ENCODE measurements at regions not wholly inside any gene's neighbourhood (a gene's known extent, or its start where the extent isn't known, plus 50 kb on each side); places are given as distances from the start of the nearest gene placed in this dataset.

- H3K36me3 ChIP-seq (ENCODE audit: control insufficient read depth, insufficient read depth, low read length): no peaks in the 10 kb centered on the region
- H3K9ac ChIP-seq (ENCODE audit: low read length): no peak overlapping the region
- no peak overlapping the region for H3K4me3 ChIP-seq (ENCODE audit: low read length)
- no peaks in the 10 kb centered on the region for H3K4me1 ChIP-seq (ENCODE audit: control insufficient read depth, insufficient read depth, low read length)
- no peaks in the 10 kb centered on the region for H3K27me3 ChIP-seq (ENCODE audit: control insufficient read depth, insufficient read depth, low read length)
- H3K9me3 ChIP-seq (ENCODE audit: control insufficient read depth, low read length): no peaks in the 10 kb centered on the region
Observed at GRCh38 chr2:173740639-173741038, 224.5 kb downstream of the SP3 start.

- no peak overlapping the region for H3K9ac ChIP-seq (ENCODE audit: low read length)
- no peak overlapping the region for H3K4me3 ChIP-seq (ENCODE audit: low read length)
- no peaks in the 10 kb centered on the region for H3K9me3 ChIP-seq (ENCODE audit: control insufficient read depth, low read length)
- no peaks in the 10 kb centered on the region for H3K27me3 ChIP-seq (ENCODE audit: control insufficient read depth, insufficient read depth, low read length)
- H3K36me3 ChIP-seq (ENCODE audit: control insufficient read depth, insufficient read depth, low read length): no peaks in the 10 kb centered on the region
- H3K4me1 ChIP-seq (ENCODE audit: control insufficient read depth, insufficient read depth, low read length): no peaks in the 10 kb centered on the region
Observed at GRCh38 chr2:173741759-173742158, 223.4 kb downstream of the SP3 start.

GRCh38 chr2:173747035-173747434 lies 218.1 kb downstream of the SP3 start:
- Histone ChIP-seq H3K4me1 (ENCODE audit: control insufficient read depth, insufficient read depth, low read length) (no peaks in the 10 kb centered on the region), H3K9me3 (ENCODE audit: control insufficient read depth, low read length) (no peaks in the 10 kb centered on the region), H3K27me3 (ENCODE audit: control insufficient read depth, insufficient read depth, low read length) (no peaks in the 10 kb centered on the region), H3K4me3 (ENCODE audit: low read length) (no peak overlapping the region), H3K36me3 (ENCODE audit: control insufficient read depth, insufficient read depth, low read length) (no peaks in the 10 kb centered on the region), H3K9ac (ENCODE audit: low read length) (no peak overlapping the region)

GRCh38 chr2:173749315-173749714 lies 215.9 kb downstream of the SP3 start:
- Histone ChIP-seq H3K9me3 (ENCODE audit: control insufficient read depth, low read length) (no peaks in the 10 kb centered on the region), H3K4me3 (ENCODE audit: low read length) (no peak overlapping the region), H3K36me3 (ENCODE audit: control insufficient read depth, insufficient read depth, low read length) (no peaks in the 10 kb centered on the region), H3K9ac (ENCODE audit: low read length) (no peak overlapping the region), H3K4me1 (ENCODE audit: control insufficient read depth, insufficient read depth, low read length) (no peaks in the 10 kb centered on the region), H3K27me3 (ENCODE audit: control insufficient read depth, insufficient read depth, low read length) (no peaks in the 10 kb centered on the region)

- no peaks in the 10 kb centered on the region for H3K4me1 ChIP-seq (ENCODE audit: control insufficient read depth, insufficient read depth, low read length)
- H3K9ac ChIP-seq (ENCODE audit: low read length): no peak overlapping the region
- no peak overlapping the region for H3K4me3 ChIP-seq (ENCODE audit: low read length)
- no peaks in the 10 kb centered on the region for H3K27me3 ChIP-seq (ENCODE audit: control insufficient read depth, insufficient read depth, low read length)
- H3K9me3 ChIP-seq (ENCODE audit: control insufficient read depth, low read length): no peaks in the 10 kb centered on the region
- no peaks in the 10 kb centered on the region for H3K36me3 ChIP-seq (ENCODE audit: control insufficient read depth, insufficient read depth, low read length)
Observed at GRCh38 chr2:173750353-173750801, 214.8 kb downstream of the SP3 start.

- no peaks in the 10 kb centered on the region for H3K9me3 ChIP-seq (ENCODE audit: control insufficient read depth, low read length)
- no peak overlapping the region for H3K9ac ChIP-seq (ENCODE audit: low read length)
- H3K36me3 ChIP-seq (ENCODE audit: control insufficient read depth, insufficient read depth, low read length): no peaks in the 10 kb centered on the region
- no peaks in the 10 kb centered on the region for H3K4me1 ChIP-seq (ENCODE audit: control insufficient read depth, insufficient read depth, low read length)
- no peak overlapping the region for H3K4me3 ChIP-seq (ENCODE audit: low read length)
- no peaks in the 10 kb centered on the region for H3K27me3 ChIP-seq (ENCODE audit: control insufficient read depth, insufficient read depth, low read length)
Observed at GRCh38 chr2:173750831-173751230, 214.3 kb downstream of the SP3 start.

GRCh38 chr2:173751245-173751975 lies 213.8 kb downstream of the SP3 start:
- Histone ChIP-seq H3K36me3 (ENCODE audit: control insufficient read depth, insufficient read depth, low read length) (no peaks in the 10 kb centered on the region), H3K4me1 (ENCODE audit: control insufficient read depth, insufficient read depth, low read length) (no peaks in the 10 kb centered on the region), H3K9ac (ENCODE audit: low read length) (no peak overlapping the region), H3K9me3 (ENCODE audit: control insufficient read depth, low read length) (no peaks in the 10 kb centered on the region), H3K27me3 (ENCODE audit: control insufficient read depth, insufficient read depth, low read length) (no peaks in the 10 kb centered on the region), H3K4me3 (ENCODE audit: low read length) (no peak overlapping the region)

GRCh38 chr2:173752152-173752551 lies 213.0 kb downstream of the SP3 start:
- Histone ChIP-seq H3K27me3 (ENCODE audit: control insufficient read depth, insufficient read depth, low read length) (no peaks in the 10 kb centered on the region), H3K4me3 (ENCODE audit: low read length) (no peak overlapping the region), H3K9ac (ENCODE audit: low read length) (no peak overlapping the region), H3K36me3 (ENCODE audit: control insufficient read depth, insufficient read depth, low read length) (no peaks in the 10 kb centered on the region), H3K4me1 (ENCODE audit: control insufficient read depth, insufficient read depth, low read length) (no peaks in the 10 kb centered on the region), H3K9me3 (ENCODE audit: control insufficient read depth, low read length) (no peaks in the 10 kb centered on the region)

- H3K4me1 ChIP-seq (ENCODE audit: control insufficient read depth, insufficient read depth, low read length): no peaks in the 10 kb centered on the region
Observed at GRCh38 chr2:173753441-173753840, 211.7 kb downstream of the SP3 start.

GRCh38 chr2:173754165-173754564 lies 211.0 kb downstream of the SP3 start:
- H3K27me3 ChIP-seq (ENCODE audit: control insufficient read depth, insufficient read depth, low read length): no peaks in the 10 kb centered on the region
- H3K4me1 ChIP-seq (ENCODE audit: control insufficient read depth, insufficient read depth, low read length): no peaks in the 10 kb centered on the region
- H3K4me3 ChIP-seq (ENCODE audit: low read length): no peak overlapping the region
- no peaks in the 10 kb centered on the region for H3K36me3 ChIP-seq (ENCODE audit: control insufficient read depth, insufficient read depth, low read length)
- H3K9me3 ChIP-seq (ENCODE audit: control insufficient read depth, low read length): no peaks in the 10 kb centered on the region
- no peak overlapping the region for H3K9ac ChIP-seq (ENCODE audit: low read length)

More at GRCh38 chr2:173753441-173753840, 211.7 kb downstream of the SP3 start:
- H3K27me3 ChIP-seq (ENCODE audit: control insufficient read depth, insufficient read depth, low read length): no peaks in the 10 kb centered on the region
- no peaks in the 10 kb centered on the region for H3K9me3 ChIP-seq (ENCODE audit: control insufficient read depth, low read length)
- no peak overlapping the region for H3K9ac ChIP-seq (ENCODE audit: low read length)
- H3K4me3 ChIP-seq (ENCODE audit: low read length): no peak overlapping the region
- no peaks in the 10 kb centered on the region for H3K36me3 ChIP-seq (ENCODE audit: control insufficient read depth, insufficient read depth, low read length)

GRCh38 chr2:173754837-173755236 lies 210.3 kb downstream of the SP3 start:
- no peaks in the 10 kb centered on the region for H3K4me1 ChIP-seq (ENCODE audit: control insufficient read depth, insufficient read depth, low read length)
- no peak overlapping the region for H3K9ac ChIP-seq (ENCODE audit: low read length)
- H3K4me3 ChIP-seq (ENCODE audit: low read length): no peak overlapping the region
- no peaks in the 10 kb centered on the region for H3K9me3 ChIP-seq (ENCODE audit: control insufficient read depth, low read length)
- no peaks in the 10 kb centered on the region for H3K27me3 ChIP-seq (ENCODE audit: control insufficient read depth, insufficient read depth, low read length)
- no peaks in the 10 kb centered on the region for H3K36me3 ChIP-seq (ENCODE audit: control insufficient read depth, insufficient read depth, low read length)

GRCh38 chr2:173755798-173756197 lies 209.4 kb downstream of the SP3 start:
- H3K36me3 ChIP-seq (ENCODE audit: control insufficient read depth, insufficient read depth, low read length): no peaks in the 10 kb centered on the region
- no peaks in the 10 kb centered on the region for H3K9me3 ChIP-seq (ENCODE audit: control insufficient read depth, low read length)
- no peak overlapping the region for H3K9ac ChIP-seq (ENCODE audit: low read length)
- H3K4me1 ChIP-seq (ENCODE audit: control insufficient read depth, insufficient read depth, low read length): no peaks in the 10 kb centered on the region
- no peak overlapping the region for H3K4me3 ChIP-seq (ENCODE audit: low read length)
- H3K27me3 ChIP-seq (ENCODE audit: control insufficient read depth, insufficient read depth, low read length): no peaks in the 10 kb centered on the region

GRCh38 chr2:173759959-173760358 lies 205.2 kb downstream of the SP3 start:
- Histone ChIP-seq H3K36me3 (ENCODE audit: control insufficient read depth, insufficient read depth, low read length) (no peaks in the 10 kb centered on the region), H3K4me3 (ENCODE audit: low read length) (no peak overlapping the region), H3K9me3 (ENCODE audit: control insufficient read depth, low read length) (no peaks in the 10 kb centered on the region), H3K27me3 (ENCODE audit: control insufficient read depth, insufficient read depth, low read length) (no peaks in the 10 kb centered on the region), H3K9ac (ENCODE audit: low read length) (no peak overlapping the region), H3K4me1 (ENCODE audit: control insufficient read depth, insufficient read depth, low read length) (no peaks in the 10 kb centered on the region)

Data from mucosa of stomach (tissue), 1 donor.